CD4-positive, alpha-beta T cell treated with Interleukin-21 for 1 hour (primary cell): ENCODE measurements at regions not wholly inside any gene's neighbourhood (a gene's known extent, or its start where the extent isn't known, plus 50 kb on each side); places are given as distances from the start of the nearest gene placed in this dataset.
"Not testable (repeated sequence)": the region's sequence is repeated elsewhere in the genome, so short reads cannot be mapped to it uniquely, and the experiment has no call there.

Source experiments
- DNase-seq: peaks from one replicate; pipeline ENCODE4 v3.0.0-alpha.2; 2020

DNA sequence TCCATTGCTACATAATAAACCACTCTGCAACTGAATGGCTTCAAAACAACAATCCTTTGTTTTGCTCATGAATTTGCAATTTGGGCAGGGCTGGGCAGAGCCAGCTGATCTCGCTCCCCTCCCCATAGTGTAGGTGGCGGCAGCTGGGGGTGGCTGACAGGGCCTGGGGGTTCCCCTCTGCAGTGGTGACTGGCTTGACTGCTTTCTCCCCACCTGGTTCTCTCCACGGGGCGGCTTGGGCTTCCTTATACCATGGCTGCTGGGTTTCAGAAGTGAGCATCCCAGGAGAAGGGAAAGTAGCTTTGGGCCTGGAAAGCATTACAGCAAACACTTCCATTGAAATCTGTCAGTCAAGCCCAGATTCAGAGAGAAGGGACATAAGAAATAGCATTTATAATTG, 129.7 kb upstream of the ZBTB40 start:
- DNase-seq = no peak

DNA sequence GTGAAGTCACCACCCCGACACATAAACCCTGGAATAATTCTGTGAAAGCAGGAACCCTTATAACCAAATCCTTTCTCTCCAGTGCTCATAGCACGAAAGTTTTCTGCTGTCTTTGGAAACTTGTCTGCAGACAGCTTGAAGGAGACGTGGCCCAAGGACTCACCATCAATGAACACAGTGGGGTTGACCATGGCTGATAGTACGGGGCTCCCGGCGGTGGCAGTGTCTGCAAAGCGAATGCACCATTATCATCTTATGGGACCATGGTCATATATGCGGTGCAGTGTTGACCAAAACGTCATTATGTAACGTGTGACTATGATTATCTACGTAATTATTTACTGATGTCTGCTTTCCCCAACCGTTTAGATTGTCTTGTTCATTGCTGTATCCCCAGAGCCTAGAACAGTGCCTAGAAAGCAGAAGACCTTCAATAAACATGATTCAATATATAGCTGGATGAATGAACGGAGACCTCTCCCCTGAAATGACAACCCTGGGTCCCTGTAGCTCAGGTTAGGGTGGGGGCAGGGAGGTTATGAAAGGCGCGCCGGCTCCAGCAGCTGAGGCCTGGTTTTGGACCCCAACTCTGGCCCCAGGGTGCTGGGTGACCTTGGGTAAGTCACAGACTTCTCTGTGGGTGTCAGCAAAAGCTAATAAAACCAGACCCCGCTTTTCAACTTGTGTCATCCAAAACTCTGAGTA, 128.4 kb upstream of the ZBTB40 start:
- DNase-seq = no peak

DNA sequence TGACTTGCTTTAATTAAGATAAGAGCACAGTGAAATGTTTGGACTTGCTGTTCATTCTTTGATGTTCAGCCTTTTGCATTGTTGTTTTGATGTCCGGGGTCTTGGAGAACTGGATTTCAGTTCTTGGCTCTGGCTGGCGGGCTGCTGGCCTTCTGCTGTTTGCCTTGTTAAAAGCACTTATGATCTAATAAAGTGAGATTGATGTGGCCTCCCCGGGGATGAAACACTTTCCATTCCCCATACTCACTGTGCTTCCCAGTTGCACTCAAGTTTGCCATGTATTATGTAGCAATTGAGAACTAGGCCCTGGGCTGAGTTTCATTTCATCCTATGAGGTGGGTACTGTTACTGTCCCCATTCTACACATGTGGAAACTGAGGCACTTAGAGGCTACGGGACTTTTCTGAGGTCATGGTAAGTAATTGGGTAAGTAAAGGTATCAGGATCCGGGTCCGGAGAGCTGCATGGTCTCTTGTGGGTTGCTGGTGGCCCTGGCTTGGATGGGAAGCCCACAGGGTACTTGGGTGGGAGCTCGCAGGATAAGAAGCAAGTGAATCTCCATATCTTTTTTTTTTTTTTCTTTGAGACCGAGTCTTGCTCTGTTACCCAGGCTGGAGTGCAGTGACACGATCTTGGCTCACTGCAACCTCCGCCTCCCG, 127.7 kb upstream of the ZBTB40 start:
- DNase-seq = no peak

DNA sequence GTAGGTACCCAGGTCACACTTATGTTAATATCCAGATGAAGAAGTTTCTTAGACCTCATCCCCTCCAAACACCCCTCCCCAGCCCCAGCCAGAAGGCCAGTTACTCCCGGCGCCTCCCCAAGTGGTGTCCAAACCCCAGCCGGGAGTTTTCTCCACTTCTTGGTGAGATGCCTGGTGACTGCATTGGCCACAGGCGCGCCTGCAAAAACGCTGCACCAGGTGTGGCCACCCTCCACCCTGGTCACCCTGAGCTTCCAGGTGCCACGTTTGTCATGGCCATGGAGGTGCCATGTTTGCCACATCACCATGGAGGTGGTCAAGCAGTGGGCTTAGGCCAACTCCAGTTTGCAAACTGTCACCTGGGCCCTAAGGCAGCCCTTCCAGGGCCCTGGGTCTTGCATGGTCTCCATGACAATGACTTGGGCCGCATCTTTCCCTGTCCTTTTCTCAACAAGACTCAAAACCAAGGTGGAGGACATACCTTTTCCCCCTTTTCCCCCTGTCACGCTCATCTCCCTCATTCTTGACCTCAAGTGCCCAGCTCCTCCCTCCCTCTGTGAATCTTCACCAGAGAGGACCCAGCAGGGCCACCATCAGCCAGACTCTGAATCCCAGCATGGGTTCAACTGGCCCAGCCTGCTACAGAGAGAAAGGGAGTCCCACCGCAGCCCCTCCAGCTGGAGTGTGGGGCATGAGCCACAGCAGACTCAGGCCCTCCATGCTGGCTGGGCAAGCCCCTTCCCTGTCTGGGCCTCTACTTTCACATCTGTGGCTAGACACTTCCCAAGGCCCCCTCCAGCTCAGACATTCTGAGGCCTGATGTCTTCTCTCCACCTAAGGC, 125.9 kb upstream of the ZBTB40 start:
- DNase-seq = no peak

DNA sequence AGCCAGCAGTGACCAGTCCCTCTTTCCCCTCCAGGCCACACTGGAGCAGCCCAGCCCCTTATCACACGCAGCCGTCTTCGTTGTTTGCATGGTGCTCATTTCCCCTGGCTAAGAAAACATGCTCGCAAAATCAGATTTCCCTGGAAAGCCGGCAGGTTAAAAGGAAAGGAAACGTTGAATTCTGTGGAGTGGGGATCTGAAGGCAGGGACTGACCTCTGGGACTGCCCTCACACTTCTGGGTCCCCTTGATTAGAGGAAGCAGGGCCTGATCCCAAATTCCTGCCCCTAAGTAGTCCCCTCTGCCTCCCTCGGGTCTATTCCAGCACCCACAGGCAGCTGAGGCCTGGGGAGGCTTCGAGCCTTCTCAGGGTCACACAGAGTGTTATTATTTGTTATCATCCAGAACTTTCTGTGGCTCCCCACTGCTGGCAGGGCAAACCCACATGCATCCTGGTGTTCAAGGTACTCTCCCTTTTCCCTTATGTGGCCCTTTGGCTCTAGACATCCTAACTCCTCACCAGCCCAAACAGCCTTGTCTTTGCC, 125.2 kb upstream of the ZBTB40 start:
- no peak for DNase-seq

DNA sequence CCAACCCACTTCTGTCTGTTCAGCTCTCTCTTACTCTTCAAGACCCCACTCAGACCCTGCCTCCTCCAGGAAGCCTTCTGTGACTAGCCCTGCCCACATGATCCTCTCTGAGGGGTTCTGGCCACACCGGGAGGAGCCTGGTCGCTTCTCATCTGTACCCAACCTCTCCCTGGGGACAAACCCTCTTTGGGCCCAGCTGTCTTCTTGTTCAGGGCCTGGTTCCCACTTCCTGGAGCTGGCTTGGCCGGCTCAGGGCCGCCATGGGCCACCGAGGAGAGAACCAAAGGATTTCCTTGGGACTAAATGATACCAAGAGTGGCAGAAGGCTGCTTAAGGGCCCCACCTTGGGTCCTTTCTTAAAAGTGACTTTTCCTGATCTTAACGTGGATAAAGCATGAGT, 124.7 kb upstream of the ZBTB40 start:
- no peak for DNase-seq

DNA sequence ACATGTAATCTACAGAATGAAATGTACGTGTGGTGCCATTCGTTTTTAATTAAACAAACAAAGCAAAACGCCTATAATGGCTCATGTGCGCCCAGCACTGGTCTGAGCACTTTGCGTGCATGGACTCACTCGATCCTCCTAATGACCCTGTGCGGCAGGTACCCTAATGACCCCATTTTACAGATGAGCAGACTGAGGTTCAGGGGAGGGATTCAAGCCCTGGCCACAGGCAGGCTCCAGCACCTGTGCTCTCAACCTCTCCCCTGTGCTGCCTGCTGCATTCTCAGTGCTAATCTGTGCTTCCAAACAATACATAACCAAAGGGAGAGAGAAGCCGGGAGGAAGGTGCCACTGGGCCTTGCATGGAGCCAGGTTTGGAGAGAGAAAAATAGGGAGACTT, 124.2 kb upstream of the ZBTB40 start:
- DNase-seq = no peak

DNA sequence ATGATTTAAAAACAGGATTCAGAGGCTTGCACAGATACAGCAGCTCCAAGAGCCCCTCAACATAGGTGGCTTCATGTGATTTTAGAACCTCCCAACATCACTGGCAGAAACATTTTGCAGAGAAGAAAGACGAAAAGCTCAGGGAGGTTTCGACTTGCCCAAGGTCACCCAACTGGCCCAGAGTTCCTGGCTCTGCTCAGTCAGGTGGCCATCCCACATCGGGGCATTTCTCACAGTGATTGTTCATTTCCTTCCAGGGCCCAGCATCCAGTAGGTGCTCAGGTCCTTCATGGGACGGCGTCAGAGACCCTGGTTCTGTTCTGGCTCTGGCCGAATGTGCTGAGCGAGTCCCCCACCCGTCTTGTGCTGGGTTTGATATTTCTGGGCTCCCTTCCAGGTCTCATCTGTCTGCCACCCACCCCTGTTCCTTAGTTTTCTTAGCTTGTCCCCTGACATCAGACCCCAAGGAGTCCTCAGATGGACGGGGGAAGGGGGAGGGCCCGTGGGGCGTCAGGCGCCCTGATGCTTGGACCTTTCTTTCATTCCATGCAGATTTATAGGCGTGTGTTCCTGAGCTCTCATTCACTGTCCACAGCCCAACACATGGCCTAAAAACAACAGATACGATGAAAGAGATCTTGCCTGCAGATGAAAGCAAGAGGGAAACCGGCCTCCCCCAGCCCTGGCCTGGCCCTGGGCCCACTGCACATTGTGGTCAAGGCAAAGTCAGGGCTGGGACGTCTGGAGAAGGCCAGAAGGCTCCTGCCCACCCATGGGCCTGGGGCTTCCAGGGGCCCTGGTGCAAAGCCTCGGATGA, 123.1 kb upstream of the ZBTB40 start:
- DNase-seq = no peak

DNA sequence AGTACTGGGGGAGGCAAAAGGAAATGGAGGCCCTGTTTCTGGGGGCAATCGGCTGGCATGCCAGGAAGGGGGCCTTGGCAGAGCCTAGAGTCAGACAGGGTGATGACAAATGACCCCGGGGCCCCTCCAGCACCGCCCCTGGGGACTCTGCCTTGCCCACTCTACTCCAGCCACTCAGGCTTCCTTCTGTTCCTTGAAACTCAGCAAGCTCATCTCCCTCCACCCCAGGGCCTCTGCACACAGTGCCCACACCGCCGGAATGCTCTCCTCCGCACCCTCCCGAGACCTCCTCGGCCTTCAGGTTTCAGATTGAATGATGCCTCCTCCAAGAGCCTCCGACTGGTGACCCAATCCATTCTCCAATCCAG, 122.5 kb upstream of the ZBTB40 start:
- DNase-seq = no peak

DNA sequence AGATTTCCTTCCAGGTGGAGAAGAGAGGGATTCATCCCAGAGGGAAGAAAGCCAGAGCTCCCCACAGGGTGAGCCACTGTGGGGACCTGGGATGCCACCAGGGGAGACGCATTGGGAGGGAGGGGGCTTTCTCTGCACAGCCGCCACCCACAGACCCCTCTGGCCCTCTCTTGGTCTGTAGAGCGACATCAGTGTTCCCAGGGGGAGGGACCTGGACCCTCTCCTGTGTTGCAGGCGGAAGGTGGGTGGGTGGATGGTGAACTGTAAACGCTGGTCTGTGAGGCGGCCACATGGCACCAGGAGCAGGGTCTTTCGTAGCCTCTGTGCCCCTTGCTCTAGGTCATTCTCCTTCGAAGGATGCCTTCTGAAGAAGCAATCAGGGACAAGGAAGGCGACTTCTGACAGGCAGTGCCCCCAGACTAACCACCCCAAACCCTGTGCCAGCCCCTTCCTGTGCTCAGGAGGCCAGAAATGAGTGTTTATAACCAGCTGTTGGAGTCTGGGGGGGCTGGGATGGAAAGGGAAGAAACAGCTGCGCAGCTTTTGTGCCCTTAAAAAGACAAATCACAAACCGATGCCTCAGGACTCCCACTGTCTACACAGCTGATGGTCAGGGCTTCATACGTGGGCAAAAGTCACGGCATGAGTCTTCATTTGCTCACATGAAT, 121.4 kb upstream of the ZBTB40 start:
- DNase-seq = no peak

DNA sequence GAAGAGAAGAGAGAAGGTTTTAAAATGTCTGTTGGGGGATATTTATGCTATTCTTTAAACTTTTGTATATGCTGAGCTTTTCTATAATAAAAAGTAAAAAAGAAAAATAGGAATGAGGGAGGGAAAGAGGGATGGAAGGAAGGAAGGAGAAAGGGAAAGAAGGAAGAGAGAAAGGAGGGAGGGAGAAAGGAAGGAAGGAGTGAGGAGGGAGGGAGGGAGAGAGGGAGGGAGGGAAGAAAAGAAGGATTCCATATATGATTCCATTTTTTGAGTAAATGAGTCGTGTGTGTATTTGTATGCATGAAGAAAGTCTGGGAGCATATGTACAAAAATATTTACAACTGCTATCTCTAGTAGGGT, 120.9 kb upstream of the ZBTB40 start:
- DNase-seq = no peak

DNA sequence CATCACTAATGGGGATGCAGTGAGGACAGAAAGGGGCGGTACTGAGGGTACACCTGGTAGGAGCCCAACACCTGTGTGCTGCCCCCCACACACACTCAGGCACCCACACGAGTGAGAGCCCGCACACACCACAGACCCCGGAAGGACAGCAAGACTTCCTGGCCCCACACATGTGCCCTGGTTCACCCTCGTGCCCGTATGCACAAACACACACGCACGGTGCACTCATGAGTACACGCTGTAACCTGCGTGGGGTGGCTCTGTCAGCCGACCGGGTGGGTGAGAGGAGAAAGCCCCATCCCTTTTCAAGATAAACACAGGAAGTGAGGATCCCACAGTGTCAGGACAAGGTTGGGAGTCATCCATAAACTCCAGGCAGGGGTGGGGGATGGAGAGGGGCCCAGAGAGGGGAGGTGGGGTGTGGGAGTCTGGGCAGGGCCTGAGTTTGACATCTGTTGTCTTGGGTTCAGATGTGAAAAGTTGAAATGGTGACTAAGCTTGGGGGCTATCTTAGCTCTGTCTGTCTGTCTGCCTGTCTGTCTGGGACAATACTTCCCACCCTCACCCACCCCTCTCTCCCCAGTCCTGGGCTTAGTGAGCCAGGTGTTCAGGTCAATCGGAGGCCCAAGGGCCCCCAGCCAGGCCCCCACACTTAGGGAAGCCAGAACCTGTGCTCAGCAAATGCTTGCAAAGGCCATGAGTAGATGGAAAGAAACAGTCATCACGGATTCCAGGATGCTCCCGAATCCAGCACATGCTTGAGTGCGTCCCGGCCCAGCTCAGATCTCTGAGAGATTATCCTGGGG, 119.8 kb upstream of the ZBTB40 start:
- DNase-seq = no peak

DNA sequence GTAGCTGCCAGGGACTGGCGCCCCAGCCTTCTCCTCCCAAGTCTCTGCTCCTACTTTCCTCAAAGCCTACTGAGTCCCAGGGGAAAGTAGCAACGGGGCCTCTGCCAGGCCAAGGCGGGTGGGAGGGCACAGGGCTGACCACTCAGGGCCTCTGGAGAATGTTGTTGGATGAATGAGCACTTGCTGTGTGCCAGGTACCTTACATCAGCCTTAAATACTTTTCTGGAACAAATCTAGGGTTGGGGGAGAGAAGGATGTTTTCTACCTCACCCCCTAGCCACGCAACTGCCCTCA, 119.3 kb upstream of the ZBTB40 start:
- no peak for DNase-seq

DNA sequence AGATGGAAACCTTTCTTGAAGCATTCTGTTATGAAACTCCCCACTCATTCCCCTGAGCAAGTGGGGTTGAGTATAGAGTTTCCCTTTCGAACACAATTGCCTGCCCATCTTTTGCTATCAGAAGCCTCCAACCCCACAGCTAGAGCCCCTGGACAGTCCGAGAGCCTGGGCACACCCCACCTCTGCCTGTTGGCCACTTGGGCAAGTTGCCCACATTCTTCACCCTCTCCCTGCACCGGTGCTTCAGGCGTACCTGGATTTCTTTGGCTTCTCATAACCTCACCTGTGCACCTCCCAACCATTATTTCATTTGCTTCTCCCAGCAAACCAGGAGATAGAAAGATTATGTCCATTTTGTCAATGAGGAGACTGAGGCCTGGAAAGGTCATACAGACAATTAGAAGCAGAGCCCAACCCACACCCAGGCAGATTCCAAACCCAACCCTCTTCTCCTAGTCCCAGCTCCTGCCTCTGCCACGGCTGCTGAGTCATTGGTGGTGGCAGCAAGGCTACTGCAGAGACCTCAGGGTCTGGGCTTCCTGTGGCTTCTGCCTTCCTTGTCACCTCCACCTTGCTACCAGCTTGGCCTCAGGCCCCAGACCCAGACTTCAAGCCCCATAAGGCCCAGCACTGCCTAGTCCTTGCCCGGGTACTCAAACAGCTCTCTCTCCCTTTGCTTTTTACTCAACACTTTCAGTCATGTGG, 118.7 kb upstream of the ZBTB40 start:
- DNase-seq = no peak

DNA sequence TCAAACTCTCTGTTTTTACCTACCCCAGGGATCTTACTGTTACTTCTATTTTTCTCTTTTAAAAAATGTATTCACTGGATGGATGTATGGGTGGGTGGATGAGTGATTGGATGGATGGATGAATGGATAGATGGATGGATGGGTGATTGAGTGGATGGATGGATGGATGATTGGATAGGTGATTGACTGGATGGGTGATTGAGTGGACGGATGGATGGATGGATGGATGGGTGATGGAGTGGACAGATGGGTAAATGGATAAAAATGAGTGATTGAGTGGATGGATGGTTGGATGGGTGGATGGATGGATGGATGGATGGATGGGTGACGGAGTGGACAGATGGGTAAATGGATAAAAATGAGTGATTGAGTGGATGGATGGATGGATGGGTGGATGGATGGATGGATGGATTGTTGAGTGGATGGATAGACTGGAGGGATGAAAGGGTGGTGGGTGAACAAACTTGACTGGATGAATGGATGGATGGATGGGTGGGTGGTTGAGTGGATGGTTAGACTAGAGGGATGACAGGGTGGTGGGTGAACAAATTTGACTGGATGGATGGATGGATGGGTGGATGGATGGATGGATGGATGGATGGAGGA, 118.0 kb upstream of the ZBTB40 start:
- DNase-seq = no peak

DNA sequence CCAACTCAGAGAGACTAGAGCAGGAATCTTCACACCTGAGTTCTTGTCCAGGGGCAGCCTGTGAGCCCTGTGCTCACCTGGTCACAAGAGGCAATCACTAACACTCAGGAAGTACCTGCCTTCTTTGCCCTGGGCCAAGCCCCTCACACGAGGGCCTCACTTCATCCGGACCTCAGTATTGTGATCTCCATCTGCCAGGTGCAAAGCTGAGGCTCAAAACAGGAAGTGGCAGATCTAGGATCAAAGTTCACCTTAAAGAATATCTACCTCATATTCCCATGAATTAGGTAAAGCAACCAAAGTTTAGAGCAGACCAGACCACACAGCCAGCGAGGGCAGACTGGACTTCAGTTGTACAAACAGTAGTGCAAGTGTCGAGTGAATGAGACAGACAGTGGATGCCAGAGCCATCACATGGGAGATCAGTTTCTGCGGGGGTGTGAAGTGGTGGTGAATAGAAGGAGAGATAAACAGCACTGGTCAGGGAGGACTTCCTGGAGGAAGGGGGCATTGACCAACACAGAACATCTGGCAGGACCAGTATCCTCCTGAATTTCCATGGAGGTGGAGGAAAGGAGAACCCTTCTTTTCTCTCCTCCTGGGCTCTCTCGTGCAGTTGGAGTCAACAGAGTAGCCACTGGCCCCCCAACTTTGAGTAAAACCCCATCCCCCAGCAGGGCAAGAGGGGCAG, 116.6 kb upstream of the ZBTB40 start:
- no peak for DNase-seq

DNA sequence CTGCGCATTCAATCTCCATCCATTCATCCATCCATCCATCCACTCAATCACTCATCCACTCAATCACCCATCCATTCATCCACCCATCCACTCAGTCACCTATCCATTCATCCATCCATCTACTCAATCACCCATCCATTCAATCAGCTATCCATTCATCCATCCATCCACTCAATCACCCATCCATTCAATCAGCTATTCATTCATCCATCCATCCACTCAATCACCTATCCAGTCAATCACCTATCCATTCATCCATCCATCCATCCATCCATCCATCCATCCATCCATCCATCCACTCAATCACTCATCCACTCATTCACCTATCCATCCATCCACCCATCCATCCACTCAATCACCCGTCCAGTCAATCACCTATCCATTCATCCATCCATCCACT, 115.4 kb upstream of the ZBTB40 start:
- DNase-seq = not testable (repeated sequence)

DNA sequence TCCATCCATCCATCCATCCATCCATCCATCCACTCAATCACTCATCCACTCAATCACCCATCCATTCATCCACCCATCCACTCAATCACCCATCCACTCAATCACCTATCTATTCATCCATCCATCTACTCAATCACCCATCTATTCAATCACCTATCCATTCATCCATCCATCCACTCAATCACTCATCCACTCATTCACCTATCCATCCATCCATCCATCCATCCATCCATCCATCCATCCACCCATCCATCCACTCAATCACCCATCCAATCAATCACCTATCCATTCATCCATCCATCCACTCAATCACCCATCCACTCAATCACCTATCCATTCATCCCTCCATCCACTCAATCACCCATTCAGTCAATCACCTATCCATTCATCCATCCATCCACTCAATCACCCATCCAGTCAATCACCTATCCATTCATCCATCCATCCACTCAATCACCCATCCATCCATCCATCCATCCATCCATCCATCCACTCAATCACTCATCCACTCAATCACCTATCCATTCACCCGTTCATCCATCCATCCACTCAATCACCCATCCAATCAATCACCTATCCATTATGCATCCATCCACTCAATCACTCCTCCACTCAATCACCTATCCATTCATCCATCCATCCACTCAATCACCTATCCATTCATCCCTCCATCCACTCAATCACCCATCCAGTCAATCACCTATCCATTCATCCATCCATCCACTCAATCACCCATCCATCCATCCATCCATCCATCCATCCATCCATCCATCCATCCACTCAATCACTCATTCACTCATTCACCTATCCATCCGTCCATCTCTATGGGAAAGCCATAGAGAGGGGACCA, 114.7 kb upstream of the ZBTB40 start:
- DNase-seq = not testable (repeated sequence)
